SU-DHL-6 (cell line): ENCODE measurements at regions not wholly inside any gene's neighbourhood (a gene's known extent, or its start where the extent isn't known, plus 50 kb on each side); places are given as distances from the start of the nearest gene placed in this dataset.

Source experiments
- H2AFZ ChIP-seq: fragments of 200-600 bp; sonication (generic); 2 replicates; pipeline ENCODE4 v1.6.1; 2014; ENCODE audit warnings: low read depth, mild to moderate bottlenecking, moderate library complexity, mixed read lengths, antibody characterized with exemption, low read length; ENCODE audit not compliant: severe bottlenecking
- H3F3A ChIP-seq: fragments of 200-600 bp; shearing (Covaris generic); 2 replicates; pipeline ENCODE4 v1.6.0; 2016; ENCODE audit warnings: antibody characterized with exemption, mild to moderate bottlenecking; ENCODE audit not compliant: insufficient read depth
- H3K27ac ChIP-seq: fragments of 200-600 bp; sonication (generic); 2 replicates; pipeline ENCODE4 v1.5.1; 2016; ENCODE audit warnings: low read depth, mild to moderate bottlenecking, low read length, moderate library complexity, mixed read lengths
- H3K27me3 ChIP-seq: fragments of 200-600 bp; sonication (generic), shearing (Covaris generic); 2 replicates; pipeline ENCODE4 v1.6.0; 2014; ENCODE audit warnings: mild to moderate bottlenecking, low read length
- H3K36me3 ChIP-seq: fragments of 200-600 bp; sonication (generic); 2 replicates; pipeline ENCODE4 v1.6.1; 2014; ENCODE audit warnings: mild to moderate bottlenecking, low read length, mixed read lengths
- H3K4me2 ChIP-seq: fragments of 300-600, 200-600 bp; shearing (Covaris generic), sonication (generic); 2 replicates; pipeline ENCODE4 v1.6.0; 2014; ENCODE audit warnings: low read length, low read depth, mild to moderate bottlenecking; ENCODE audit not compliant: poor library complexity, severe bottlenecking
- H3K4me3 ChIP-seq: fragments of 200-600 bp; sonication (generic); 2 replicates; pipeline ENCODE4 v1.5.1; 2014; ENCODE audit warnings: antibody characterized with exemption, low read length, mild to moderate bottlenecking, mixed read lengths; ENCODE audit not compliant: insufficient read depth, poor library complexity, severe bottlenecking
- H3K79me2 ChIP-seq: fragments of 200-600 bp; sonication (generic); 2 replicates; pipeline ENCODE4 v1.6.1; 2014; ENCODE audit warnings: mild to moderate bottlenecking, low read length, moderate library complexity; ENCODE audit not compliant: insufficient read depth
- H3K9ac ChIP-seq: fragments of 200-600 bp; sonication (generic); 2 replicates; pipeline ENCODE4 v1.7.0; 2014; ENCODE audit warnings: mild to moderate bottlenecking, low read length
- H3K9me2 ChIP-seq: fragments of 200-600 bp; sonication (generic); replicated peaks from 2 replicates; pipeline ENCODE4 v1.6.1; 2014; ENCODE audit warnings: low read length; ENCODE audit not compliant: insufficient read depth
- H3K9me3 ChIP-seq: fragments of 200-600 bp; sonication (generic); 2 replicates; pipeline ENCODE4 v1.6.1; 2014; ENCODE audit warnings: low read length, mixed read lengths; ENCODE audit not compliant: insufficient read depth
- H4K20me1 ChIP-seq: fragments of 200-600 bp; sonication (generic); 2 replicates; pipeline ENCODE4 v1.6.1; 2014; ENCODE audit warnings: low read depth, mild to moderate bottlenecking, antibody characterized with exemption, low read length, moderate library complexity, mixed read lengths
- EZH2phosphoT487 ChIP-seq: fragments of 200-600 bp; sonication (generic), shearing (Covaris generic); conservative IDR thresholded peaks from 2 replicates; pipeline ENCODE4 v1.6.1; 2018; ENCODE audit warnings: mild to moderate bottlenecking, antibody characterized with exemption, low read length, moderate library complexity, mixed read lengths
- TF ChIP-seq, protein P1 (sequence below): fragments of 200-600 bp; sonication (generic); IDR thresholded peaks from one replicate; pipeline ENCODE4 v1.5.1; 2017; ENCODE audit warnings: antibody characterized with exemption, mild to moderate bottlenecking, low read length, moderate library complexity; ENCODE audit not compliant: insufficient read depth, poor library complexity, severe bottlenecking

DNA sequence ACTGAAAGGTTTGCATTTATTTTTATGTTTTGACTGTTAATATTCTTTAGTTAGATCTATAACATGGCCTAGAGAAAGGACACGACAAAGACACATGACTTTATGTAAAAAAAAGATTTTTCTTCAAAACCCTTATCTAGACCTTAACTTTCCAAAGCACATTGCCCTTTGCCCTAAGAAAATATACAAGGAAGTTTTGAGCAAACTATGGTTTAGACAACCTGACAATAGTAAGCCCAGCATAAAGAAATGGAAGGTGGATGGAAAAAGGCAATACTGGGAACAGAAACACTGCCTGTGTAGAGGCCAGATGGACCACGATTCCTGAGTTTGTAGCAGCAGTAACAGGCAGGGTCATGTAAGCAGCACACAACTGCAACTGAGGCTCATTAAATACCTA, 724.0 kb downstream of the GALC start:
- no peak overlapping the region for H2AFZ ChIP-seq
- H3K4me3 ChIP-seq = no peak overlapping the region
- no peaks in the 10 kb centered on the region; the same call in 1 of the 2 replicates for H3K9me3 ChIP-seq
- H3K9ac ChIP-seq = no peak overlapping the region
- no peaks in the 10 kb centered on the region for H3K9me2 ChIP-seq
- H3K4me2 ChIP-seq = no peak overlapping the region
- no peaks in the 10 kb centered on the region for H3K36me3 ChIP-seq
- no peaks in the 10 kb centered on the region for H4K20me1 ChIP-seq
- no peak overlapping the region for H3K27ac ChIP-seq
- no peak for TF ChIP-seq EZH2phosphoT487
- TF ChIP-seq, protein P1, sequence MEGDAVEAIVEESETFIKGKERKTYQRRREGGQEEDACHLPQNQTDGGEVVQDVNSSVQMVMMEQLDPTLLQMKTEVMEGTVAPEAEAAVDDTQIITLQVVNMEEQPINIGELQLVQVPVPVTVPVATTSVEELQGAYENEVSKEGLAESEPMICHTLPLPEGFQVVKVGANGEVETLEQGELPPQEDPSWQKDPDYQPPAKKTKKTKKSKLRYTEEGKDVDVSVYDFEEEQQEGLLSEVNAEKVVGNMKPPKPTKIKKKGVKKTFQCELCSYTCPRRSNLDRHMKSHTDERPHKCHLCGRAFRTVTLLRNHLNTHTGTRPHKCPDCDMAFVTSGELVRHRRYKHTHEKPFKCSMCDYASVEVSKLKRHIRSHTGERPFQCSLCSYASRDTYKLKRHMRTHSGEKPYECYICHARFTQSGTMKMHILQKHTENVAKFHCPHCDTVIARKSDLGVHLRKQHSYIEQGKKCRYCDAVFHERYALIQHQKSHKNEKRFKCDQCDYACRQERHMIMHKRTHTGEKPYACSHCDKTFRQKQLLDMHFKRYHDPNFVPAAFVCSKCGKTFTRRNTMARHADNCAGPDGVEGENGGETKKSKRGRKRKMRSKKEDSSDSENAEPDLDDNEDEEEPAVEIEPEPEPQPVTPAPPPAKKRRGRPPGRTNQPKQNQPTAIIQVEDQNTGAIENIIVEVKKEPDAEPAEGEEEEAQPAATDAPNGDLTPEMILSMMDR = no peak
- no peaks in the 10 kb centered on the region for H3K79me2 ChIP-seq
- no peaks in the 10 kb centered on the region for H3K27me3 ChIP-seq
- no peaks in the 10 kb centered on the region for H3F3A ChIP-seq

DNA sequence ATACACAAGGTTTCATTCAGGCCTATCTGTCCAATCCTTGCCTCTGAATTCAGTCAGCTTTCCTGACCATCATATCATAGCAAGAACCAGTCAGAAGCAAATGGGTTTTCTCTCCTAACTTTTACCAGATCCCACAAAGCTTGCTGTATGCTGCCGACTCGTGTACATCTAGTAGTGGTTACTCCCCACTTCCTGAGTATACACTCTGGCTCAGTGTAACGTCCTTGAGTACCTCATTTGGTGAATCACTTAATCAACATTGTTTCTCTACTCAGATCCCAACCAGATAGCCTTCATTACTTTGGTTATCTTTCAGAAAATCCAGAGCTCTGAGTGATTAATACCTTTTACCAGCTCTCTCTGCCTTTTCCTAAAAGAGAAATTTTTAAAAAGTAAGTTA, 728.2 kb downstream of the GALC start:
- no peaks in the 10 kb centered on the region for H3K36me3 ChIP-seq
- no peak overlapping the region for H3K27ac ChIP-seq
- H3K9me2 ChIP-seq = no peaks in the 10 kb centered on the region

DNA sequence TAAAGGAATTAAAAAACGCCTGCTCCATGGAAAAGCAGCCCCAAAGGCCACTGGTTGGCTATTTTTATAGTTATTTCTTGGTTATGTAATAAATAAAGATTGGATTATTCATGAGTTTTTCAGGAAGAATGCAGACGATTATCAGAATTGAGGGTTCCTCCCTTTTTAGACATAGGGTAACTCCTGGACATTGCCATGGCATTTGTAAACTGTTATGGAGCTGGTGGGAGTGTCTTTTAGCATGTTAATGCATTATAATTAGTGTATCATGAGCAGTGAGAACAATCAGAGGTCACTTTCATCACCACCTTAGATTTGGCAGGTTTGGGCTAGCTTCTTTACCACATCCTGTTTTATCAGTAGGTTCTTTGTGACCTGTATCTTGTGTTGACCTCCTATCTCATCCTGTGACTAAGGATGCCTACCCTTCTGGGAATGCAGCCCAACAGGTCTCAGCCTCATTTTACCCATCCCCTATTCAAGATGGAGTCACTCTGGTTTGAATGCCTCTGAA, 728.7 kb downstream of the GALC start:
- Histone ChIP-seq H3K4me2 (no peak overlapping the region), H3K36me3 (no peaks in the 10 kb centered on the region), H3K9me3 (no peaks in the 10 kb centered on the region), H3K27ac (no peak overlapping the region), H3K27me3 (no peaks in the 10 kb centered on the region), H3K4me3 (no peak overlapping the region), H4K20me1 (no peaks in the 10 kb centered on the region), H3K9me2 (no peaks in the 10 kb centered on the region), H3K9ac (no peak overlapping the region), H2AFZ (no peak overlapping the region), H3F3A (no peaks in the 10 kb centered on the region), H3K79me2 (no peaks in the 10 kb centered on the region)
- no peak for TF ChIP-seq EZH2phosphoT487
- TF ChIP-seq, protein P1 = no peak

More for the DNA sequence above, 728.2 kb downstream of the GALC start:
- Histone ChIP-seq H3K79me2 (no peaks in the 10 kb centered on the region), H4K20me1 (no peaks in the 10 kb centered on the region), H3K27me3 (no peaks in the 10 kb centered on the region), H3K4me3 (no peak overlapping the region), H3K4me2 (no peak overlapping the region), H3F3A (no peaks in the 10 kb centered on the region), H3K9ac (no peak overlapping the region), H3K9me3 (no peaks in the 10 kb centered on the region), H2AFZ (no peak overlapping the region)
- TF ChIP-seq, protein P1 = no peak
- TF ChIP-seq EZH2phosphoT487 = no peak
